Amniotic stem cell (primary cell): ENCODE measurements at regions not wholly inside any gene's neighbourhood (a gene's known extent, or its start where the extent isn't known, plus 50 kb on each side); places are given as distances from the start of the nearest gene placed in this dataset.
"Not testable (repeated sequence)": the region's sequence is repeated elsewhere in the genome, so short reads cannot be mapped to it uniquely, and the experiment has no call there.

Source experiments
- DNase-seq: peaks from one replicate; lab custom pipeline; 2025; lab: John Stamatoyannopoulos, UW

GRCh38 chr2:122720822-122721221, 965.4 kb downstream of the TSN start:
- DNase-seq = not testable (repeated sequence)

- no peak for DNase-seq
Measured at GRCh38 chr2:122734766-122735424, 979.4 kb downstream of the TSN start.

- no peak for DNase-seq
Measured at GRCh38 chr2:122736279-122736678, 980.8 kb downstream of the TSN start.

GRCh38 chr2:122737429-122738077, 982.1 kb downstream of the TSN start:
- DNase-seq = no peak

GRCh38 chr2:122739732-122740593, 984.5 kb downstream of the TSN start:
- DNase-seq = no peak

GRCh38 chr2:122740594-122740948, 985.1 kb downstream of the TSN start:
- DNase-seq = no peak

- DNase-seq = no peak
Measured at GRCh38 chr2:122741403-122741802, 986.0 kb downstream of the TSN start.

GRCh38 chr2:122743021-122743675, 987.7 kb downstream of the TSN start:
- no peak for DNase-seq

GRCh38 chr2:122745603-122746002, 990.2 kb downstream of the TSN start:
- no peak for DNase-seq

- DNase-seq = no peak
Measured at GRCh38 chr2:122747670-122748069, 992.2 kb downstream of the TSN start.

- DNase-seq = no peak
Measured at GRCh38 chr2:122748552-122749011, 993.1 kb downstream of the TSN start.

- DNase-seq = no peak
Measured at GRCh38 chr2:122749405-122749804, 994.0 kb downstream of the TSN start.

GRCh38 chr2:122750095-122750494, 994.6 kb downstream of the TSN start:
- DNase-seq = no peak

GRCh38 chr2:122750808-122751207, 995.4 kb downstream of the TSN start:
- DNase-seq = no peak

- DNase-seq = no peak
Measured at GRCh38 chr2:122753336-122753735, 997.9 kb downstream of the TSN start.

GRCh38 chr2:122754561-122754960, 999.1 kb downstream of the TSN start:
- DNase-seq = no peak

GRCh38 chr2:122755281-122755780, 999.9 kb downstream of the TSN start:
- no peak for DNase-seq

GRCh38 chr2:122758967-122759366, 1003.5 kb downstream of the TSN start:
- no peak for DNase-seq

GRCh38 chr2:122764014-122764413, 1008.6 kb downstream of the TSN start:
- no peak for DNase-seq

- no peak for DNase-seq
Measured at GRCh38 chr2:122780251-122780650, 1024.8 kb downstream of the TSN start.

GRCh38 chr2:122794100-122794499, 1038.6 kb downstream of the TSN start:
- DNase-seq = no peak

GRCh38 chr2:122795763-122796162, 1040.3 kb downstream of the TSN start:
- DNase-seq = no peak
